Astrocyte of the cerebellum (primary cell): ENCODE measurements at regions not wholly inside any gene's neighbourhood (a gene's known extent, or its start where the extent isn't known, plus 50 kb on each side); places are given as distances from the start of the nearest gene placed in this dataset.
A peak's percentile ranks its signal among the peaks of the same experiment; 100 is the strongest.

Source experiments
- DNase-seq: peaks from one replicate; pipeline ENCODE4 v3.0.0-alpha.2; 2011; ENCODE audit warnings: low read depth
- H3K4me3 ChIP-seq: 2 replicates; pipeline ENCODE4 v1.5.1; 2011; ENCODE audit warnings: mild to moderate bottlenecking, low read depth, low read length, moderate library complexity
- CTCF ChIP-seq: IDR thresholded peaks from 2 replicates; pipeline ENCODE4 v1.5.1; 2012; ENCODE audit warnings: low read length, low read depth, moderate library complexity, mild to moderate bottlenecking; ENCODE audit errors: missing control alignments
- in situ Hi-C: cut with HindIII; loops from 2 replicates; pipeline ENCODE4 v1.10.0; 2017; ENCODE audit warnings: low sequenced_read_pairs

- DNase-seq = no peak
- no peak for TF ChIP-seq CTCF
- H3K4me3 ChIP-seq = no peak overlapping the region
- in situ Hi-C loops = no loop called here
Measured at GRCh38 chr18:45408218-45408617, 207.1 kb upstream of the SLC14A2 start.

- in situ Hi-C loops = no loop called here
- TF ChIP-seq CTCF = no peak
- no peak overlapping the region for H3K4me3 ChIP-seq
- no peak for DNase-seq
Measured at GRCh38 chr18:45409971-45410370, 205.3 kb upstream of the SLC14A2 start.

- no peak overlapping the region for H3K4me3 ChIP-seq
- no peak for TF ChIP-seq CTCF
- no peak for DNase-seq
- in situ Hi-C loops = no loop called here
Measured at GRCh38 chr18:45412577-45412976, 202.7 kb upstream of the SLC14A2 start.

GRCh38 chr18:45413180-45413836, 202.0 kb upstream of the SLC14A2 start:
- DNase-seq = no peak
- no peak for TF ChIP-seq CTCF
- H3K4me3 ChIP-seq = no peak overlapping the region
- in situ Hi-C loops = no loop called here

GRCh38 chr18:45415614-45416013, 199.7 kb upstream of the SLC14A2 start:
- in situ Hi-C loops = no loop called here
- DNase-seq = no peak
- TF ChIP-seq CTCF = no peak
- no peak overlapping the region for H3K4me3 ChIP-seq

- no peak for TF ChIP-seq CTCF
- in situ Hi-C loops = no loop called here
- DNase-seq = peak; percentile 28
Measured at GRCh38 chr18:45416168-45416567, 199.1 kb upstream of the SLC14A2 start.

More at GRCh38 chr18:45416168-45416567, 199.1 kb upstream of the SLC14A2 start:
- H3K4me3 ChIP-seq = no peak overlapping the region
